KMS-11 (cell line): ENCODE measurements at regions not wholly inside any gene's neighbourhood (a gene's known extent, or its start where the extent isn't known, plus 50 kb on each side); places are given as distances from the start of the nearest gene placed in this dataset.

Experiments used
- H2AFZ ChIP-seq: fragments of 200-600 bp; sonication (generic); 2 replicates; pipeline ENCODE4 v1.6.1; 2016; ENCODE audit warnings: antibody characterized with exemption, mixed run types, low read depth
- H3K27ac ChIP-seq: fragments of 200-600 bp; sonication (generic); 2 replicates; pipeline ENCODE4 v1.6.1; 2016; ENCODE audit warnings: mild to moderate bottlenecking, mixed run types
- H3K27me3 ChIP-seq: fragments of 200-600 bp; sonication (generic); 2 replicates; pipeline ENCODE4 v1.6.1; 2017; ENCODE audit warnings: mild to moderate bottlenecking, low read depth, mixed run types, moderate library complexity; ENCODE audit not compliant: insufficient read depth
- H3K36me3 ChIP-seq: fragments of 200-600 bp; sonication (generic); 2 replicates; pipeline ENCODE4 v1.6.1; 2017; ENCODE audit warnings: mild to moderate bottlenecking, mixed run types; ENCODE audit not compliant: insufficient read depth
- H3K4me1 ChIP-seq: fragments of 200-600 bp; sonication (generic); 2 replicates; pipeline ENCODE4 v1.6.1; 2016; ENCODE audit warnings: mild to moderate bottlenecking, low read depth, mixed run types; ENCODE audit not compliant: poor library complexity, severe bottlenecking
- H3K4me2 ChIP-seq: fragments of 200-600 bp; sonication (generic); 2 replicates; pipeline ENCODE4 v1.7.0; 2016; ENCODE audit warnings: mild to moderate bottlenecking, mixed run types
- H3K4me3 ChIP-seq: fragments of 200-600 bp; sonication (generic); IDR thresholded peaks from 2 replicates; pipeline ENCODE4 v1.6.1; 2017; ENCODE audit warnings: low read depth, low read length, mixed read lengths; ENCODE audit not compliant: insufficient read depth
- H3K79me2 ChIP-seq: fragments of 200-600 bp; sonication (generic); 2 replicates; pipeline ENCODE4 v1.6.1; 2016; ENCODE audit warnings: low read depth, mixed run types; ENCODE audit not compliant: insufficient read depth
- H3K9ac ChIP-seq: fragments of 200-600 bp; sonication (generic); 2 replicates; pipeline ENCODE4 v1.6.1; 2016; ENCODE audit warnings: mild to moderate bottlenecking, mixed run types
- H4K20me1 ChIP-seq: fragments of 200-600 bp; sonication (generic); 2 replicates; pipeline ENCODE4 v1.6.1; 2016; ENCODE audit warnings: mild to moderate bottlenecking, mixed run types; ENCODE audit not compliant: insufficient read depth
- TF ChIP-seq, protein P1 (sequence below): fragments of 200-600 bp; sonication (generic); conservative IDR thresholded peaks from 2 replicates; pipeline ENCODE4 v1.6.1; 2017; ENCODE audit warnings: low read depth, mild to moderate bottlenecking, antibody characterized with exemption, low read length, moderate library complexity, mixed read lengths

DNA sequence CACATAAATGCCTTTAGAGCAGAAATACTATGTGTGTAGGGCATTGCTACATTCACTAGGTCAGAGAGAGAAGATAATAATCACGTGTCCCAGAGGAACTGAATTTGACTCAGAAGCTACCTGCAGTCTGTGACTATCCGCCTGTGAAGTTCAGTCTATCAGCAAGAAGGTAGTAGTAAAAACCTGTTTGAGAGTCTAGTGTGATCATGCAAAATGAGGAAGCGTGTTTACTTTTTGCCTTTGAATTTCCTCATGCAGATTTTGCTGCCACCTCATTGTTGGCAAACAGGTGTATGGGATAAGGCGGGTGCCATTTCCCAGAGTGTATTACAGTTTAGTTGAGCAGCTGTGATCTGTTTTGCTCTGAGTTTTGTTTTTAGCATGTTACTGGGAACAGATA lies 403.9 kb upstream of the FANCL start:
- Histone ChIP-seq H3K27ac (no peak overlapping the region), H3K4me3 (no peak overlapping the region), H3K9ac (no peak overlapping the region), H4K20me1 (no peaks in the 10 kb centered on the region), H2AFZ (no peak overlapping the region), H3K27me3 (no peaks in the 10 kb centered on the region), H3K79me2 (no peaks in the 10 kb centered on the region), H3K4me2 (no peak overlapping the region), H3K4me1 (no peaks in the 10 kb centered on the region), H3K36me3 (no peaks in the 10 kb centered on the region)
- TF ChIP-seq, protein P1, sequence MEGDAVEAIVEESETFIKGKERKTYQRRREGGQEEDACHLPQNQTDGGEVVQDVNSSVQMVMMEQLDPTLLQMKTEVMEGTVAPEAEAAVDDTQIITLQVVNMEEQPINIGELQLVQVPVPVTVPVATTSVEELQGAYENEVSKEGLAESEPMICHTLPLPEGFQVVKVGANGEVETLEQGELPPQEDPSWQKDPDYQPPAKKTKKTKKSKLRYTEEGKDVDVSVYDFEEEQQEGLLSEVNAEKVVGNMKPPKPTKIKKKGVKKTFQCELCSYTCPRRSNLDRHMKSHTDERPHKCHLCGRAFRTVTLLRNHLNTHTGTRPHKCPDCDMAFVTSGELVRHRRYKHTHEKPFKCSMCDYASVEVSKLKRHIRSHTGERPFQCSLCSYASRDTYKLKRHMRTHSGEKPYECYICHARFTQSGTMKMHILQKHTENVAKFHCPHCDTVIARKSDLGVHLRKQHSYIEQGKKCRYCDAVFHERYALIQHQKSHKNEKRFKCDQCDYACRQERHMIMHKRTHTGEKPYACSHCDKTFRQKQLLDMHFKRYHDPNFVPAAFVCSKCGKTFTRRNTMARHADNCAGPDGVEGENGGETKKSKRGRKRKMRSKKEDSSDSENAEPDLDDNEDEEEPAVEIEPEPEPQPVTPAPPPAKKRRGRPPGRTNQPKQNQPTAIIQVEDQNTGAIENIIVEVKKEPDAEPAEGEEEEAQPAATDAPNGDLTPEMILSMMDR, result no peak

DNA sequence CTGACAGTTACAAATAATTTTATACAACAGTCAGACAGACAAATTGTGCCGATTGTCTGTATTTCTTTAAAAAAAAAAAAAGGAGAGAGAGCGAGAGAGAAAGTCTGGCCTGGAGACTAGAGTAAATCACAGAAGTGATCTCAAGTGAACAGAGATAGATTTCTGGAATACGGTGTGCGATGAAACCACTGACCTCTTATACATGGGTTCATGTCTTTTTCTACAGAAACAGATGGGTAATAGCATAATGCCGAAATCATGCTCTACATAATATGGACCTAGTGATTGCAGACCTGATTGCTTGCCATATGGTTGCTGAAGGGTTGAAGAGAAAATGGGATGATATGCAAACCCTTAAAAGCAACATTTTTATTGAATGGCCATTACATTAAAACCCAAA lies 403.3 kb upstream of the FANCL start:
- Histone ChIP-seq H3K4me1 (no peaks in the 10 kb centered on the region), H4K20me1 (no peaks in the 10 kb centered on the region), H3K36me3 (no peaks in the 10 kb centered on the region), H3K4me2 (no peak overlapping the region), H3K9ac (no peak overlapping the region), H3K4me3 (no peak overlapping the region), H3K79me2 (no peaks in the 10 kb centered on the region), H3K27ac (no peak overlapping the region), H3K27me3 (no peaks in the 10 kb centered on the region), H2AFZ (no peak overlapping the region)
- TF ChIP-seq, protein P1, result no peak

DNA sequence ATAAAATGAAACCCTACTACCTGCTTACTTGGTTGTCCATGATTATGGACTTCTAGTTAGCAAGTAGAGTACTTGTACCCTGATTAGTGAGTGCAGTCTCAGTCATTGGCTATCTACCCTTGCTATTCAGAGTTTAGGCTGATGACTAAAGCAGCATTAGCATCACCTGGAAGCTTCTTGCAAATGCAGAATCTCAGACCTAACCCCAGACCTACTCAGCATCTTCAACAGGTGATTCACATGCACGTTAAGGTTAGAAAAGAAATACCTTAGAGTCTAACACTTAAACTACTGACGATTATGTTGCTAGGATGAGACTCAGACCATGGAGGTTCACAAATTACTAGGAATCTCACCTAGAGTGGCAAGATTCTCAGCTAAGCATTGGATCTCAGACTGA lies 399.9 kb upstream of the FANCL start:
- Histone ChIP-seq H3K4me3 (no peak overlapping the region), H3K27ac (no peak overlapping the region), H3K27me3 (no peaks in the 10 kb centered on the region), H4K20me1 (no peaks in the 10 kb centered on the region), H3K4me1 (no peaks in the 10 kb centered on the region), H3K36me3 (no peaks in the 10 kb centered on the region), H2AFZ (no peak overlapping the region), H3K79me2 (no peaks in the 10 kb centered on the region), H3K9ac (no peak overlapping the region), H3K4me2 (no peak overlapping the region)
- TF ChIP-seq, protein P1, result no peak

DNA sequence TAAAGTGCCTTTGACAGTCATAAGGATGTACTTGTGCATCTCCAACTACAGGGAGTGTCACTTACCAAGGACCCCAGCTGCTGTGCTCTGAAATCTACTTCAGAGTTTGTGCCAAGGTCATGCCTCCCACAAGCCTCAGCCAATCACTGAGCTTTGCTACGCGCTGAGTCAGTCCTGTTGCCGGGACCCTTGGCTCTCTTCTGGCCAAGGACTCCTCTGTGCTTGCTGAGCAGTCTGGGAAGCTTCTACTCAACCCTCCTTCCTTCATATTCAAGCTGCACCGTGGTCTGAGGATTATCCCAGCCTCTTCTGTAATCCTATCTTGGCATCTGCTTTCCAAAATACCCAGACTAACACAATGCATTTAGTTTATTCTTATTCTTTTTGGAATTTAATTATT lies 398.9 kb upstream of the FANCL start:
- Histone ChIP-seq H3K4me2 (no peak overlapping the region), H4K20me1 (no peaks in the 10 kb centered on the region), H2AFZ (no peak overlapping the region), H3K4me3 (no peak overlapping the region), H3K9ac (no peak overlapping the region), H3K27ac (no peak overlapping the region), H3K4me1 (no peaks in the 10 kb centered on the region), H3K79me2 (no peaks in the 10 kb centered on the region), H3K27me3 (no peaks in the 10 kb centered on the region), H3K36me3 (no peaks in the 10 kb centered on the region)
- TF ChIP-seq, protein P1, result no peak
